ENCODE measurements at regions not wholly inside any gene's neighbourhood (a gene's known extent, or its start where the extent isn't known, plus 50 kb on each side); places are given as distances from the start of the nearest gene placed in this dataset.
A peak's percentile ranks its signal among the peaks of the same experiment; 100 is the strongest.

- no peak for DNase-seq (ENCODE audit: low read depth)
Observed at GRCh38 chr2:105626212-105626965, 118.3 kb upstream of the NCK2 start.

DNA sequence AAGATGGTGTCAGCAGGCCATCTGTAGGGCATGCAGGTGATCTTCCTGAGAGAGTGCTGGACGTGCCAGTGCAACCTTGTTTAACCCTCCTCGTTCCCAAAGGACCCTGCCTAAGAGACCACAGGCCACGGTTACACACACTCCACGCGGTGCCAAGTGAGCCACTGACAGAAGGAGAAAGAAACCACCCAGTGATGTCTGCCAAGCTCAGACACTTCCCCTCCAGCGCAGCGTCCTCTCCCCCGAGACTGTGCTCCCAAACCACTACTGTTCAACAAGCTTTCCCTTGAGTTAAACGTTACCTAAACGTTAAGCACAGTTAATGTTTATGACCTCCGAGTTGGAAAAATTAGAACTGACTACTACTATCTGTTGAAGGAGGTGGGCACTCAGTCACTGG is 119.1 kb upstream of the NCK2 start:
- no peak for TF ChIP-seq CTCF (IDR thresholded peaks at IDR 0.05; ENCODE audit: insufficient read depth, low read depth, low read length, missing control alignments)
- DNase-seq (ENCODE audit: low read depth) = no peak
- H3K4me3 ChIP-seq (ENCODE audit: low read length) = no peak overlapping the region

More at GRCh38 chr2:105626212-105626965, 118.3 kb upstream of the NCK2 start:
- H3K4me3 ChIP-seq (ENCODE audit: low read length) = no peak overlapping the region
- TF ChIP-seq CTCF (IDR thresholded peaks at IDR 0.05; ENCODE audit: insufficient read depth, low read depth, low read length, missing control alignments) = no peak

DNA sequence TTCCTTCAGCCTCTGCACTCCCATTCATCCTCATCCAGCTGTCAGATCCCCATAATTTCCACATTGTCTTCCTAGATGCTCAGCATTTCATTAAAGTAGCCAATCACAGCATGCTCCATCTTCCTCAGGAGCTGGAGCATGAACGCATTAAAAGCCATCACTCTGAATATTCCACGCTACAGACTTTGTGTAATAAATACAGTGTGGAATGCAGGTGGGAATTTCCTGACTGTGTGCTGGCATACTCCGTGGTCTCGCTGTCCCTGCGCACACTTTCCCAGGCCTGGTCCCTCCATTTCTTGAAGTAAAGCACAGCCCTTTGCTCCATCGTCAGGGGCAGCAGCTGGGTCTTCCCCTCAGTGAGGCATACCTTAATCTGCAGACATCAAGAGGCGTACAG is 123.7 kb upstream of the NCK2 start:
- TF ChIP-seq CTCF (IDR thresholded peaks at IDR 0.05; ENCODE audit: insufficient read depth, low read depth, low read length, missing control alignments) = no peak
- H3K4me3 ChIP-seq (ENCODE audit: low read length) = no peak overlapping the region
- no peak for DNase-seq (ENCODE audit: low read depth)

GRCh38 chr2:105618351-105618659 is 126.4 kb upstream of the NCK2 start:
- TF ChIP-seq CTCF (IDR thresholded peaks at IDR 0.05; ENCODE audit: insufficient read depth, low read depth, low read length, missing control alignments) = no peak

GRCh38 chr2:105617631-105618350 is 126.9 kb upstream of the NCK2 start:
- DNase-seq (ENCODE audit: low read depth) = peak; percentile 80
- H3K4me3 ChIP-seq (ENCODE audit: low read length) = no peak overlapping the region
- no peak for TF ChIP-seq CTCF (IDR thresholded peaks at IDR 0.05; ENCODE audit: insufficient read depth, low read depth, low read length, missing control alignments)

More at GRCh38 chr2:105618351-105618659, 126.4 kb upstream of the NCK2 start:
- no peak for DNase-seq (ENCODE audit: low read depth)
- no peak overlapping the region for H3K4me3 ChIP-seq (ENCODE audit: low read length)

GRCh38 chr2:105615305-105615704 is 129.4 kb upstream of the NCK2 start:
- H3K4me3 ChIP-seq (ENCODE audit: low read length) = no peak overlapping the region
- no peak for DNase-seq (ENCODE audit: low read depth)
- no peak for TF ChIP-seq CTCF (IDR thresholded peaks at IDR 0.05; ENCODE audit: insufficient read depth, low read depth, low read length, missing control alignments)

All from epithelial cell of esophagus (primary cell).